ENCODE measurements at regions not wholly inside any gene's neighbourhood (a gene's known extent, or its start where the extent isn't known, plus 50 kb on each side); places are given as distances from the start of the nearest gene placed in this dataset.

DNA sequence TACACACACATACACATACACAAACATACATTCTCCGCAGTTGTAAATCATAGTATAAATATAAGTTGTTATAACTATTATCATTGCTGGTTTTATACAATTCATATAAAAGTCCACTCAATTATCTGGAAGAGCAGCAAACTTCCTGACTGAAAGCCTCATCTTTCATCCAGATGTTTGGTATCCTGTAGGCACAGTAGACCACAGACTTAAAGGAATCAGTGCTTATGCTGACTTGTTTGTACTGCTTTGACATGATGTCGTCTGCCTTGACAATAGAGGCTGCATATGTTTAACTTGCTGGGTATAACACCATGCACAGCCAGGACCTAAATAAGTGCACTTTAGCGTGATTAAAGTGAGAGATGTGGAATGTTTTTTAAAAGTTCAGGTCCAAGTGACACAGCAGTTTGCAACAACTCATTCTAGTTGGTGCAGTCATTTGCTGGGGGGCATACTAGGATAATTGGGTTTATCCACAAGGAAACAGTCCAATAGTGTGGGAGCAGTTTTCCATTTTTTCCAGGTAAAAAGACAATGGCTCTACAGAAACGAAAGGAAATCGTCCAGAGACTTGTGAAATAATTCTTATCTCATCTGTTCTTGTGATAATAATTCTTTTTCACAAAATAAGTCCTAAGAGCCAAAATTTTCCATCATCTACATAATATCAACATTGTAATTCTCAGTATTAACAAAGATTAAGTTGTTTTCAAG, 110.3 kb upstream of the TSPAN2 start:
- no peak for TF ChIP-seq CTCF (conservative IDR thresholded peaks at IDR 0.05 in 1 of 2, IDR thresholded peaks at IDR 0.05 in 1 of 2; ENCODE audit: low read depth in 1 of 2, low read length in 2 of 2)
- TF ChIP-seq EZH2 (IDR thresholded peaks at IDR 0.05; ENCODE audit: low read length, missing control alignments) = no peak

Measured in fibroblast of lung (primary cell).